ENCODE measurements at regions not wholly inside any gene's neighbourhood (a gene's known extent, or its start where the extent isn't known, plus 50 kb on each side); places are given as distances from the start of the nearest gene placed in this dataset.

- TF ChIP-seq EZH2 (IDR thresholded peaks at IDR 0.05; ENCODE audit: borderline replicate concordance, low read depth, low read length, poor library complexity, severe bottlenecking) (no peak), CTCF (conservative IDR thresholded peaks at IDR 0.05; ENCODE audit: low read depth, low read length) (no peak)
Measured at GRCh38 chr12:27868139-27868538, 88.1 kb upstream of the MANSC4 start.
